ENCODE measurements at regions not wholly inside any gene's neighbourhood (a gene's known extent, or its start where the extent isn't known, plus 50 kb on each side); places are given as distances from the start of the nearest gene placed in this dataset.
"Not testable (repeated sequence)": the region's sequence is repeated elsewhere in the genome, so short reads cannot be mapped to it uniquely, and the experiment has no call there.

DNA sequence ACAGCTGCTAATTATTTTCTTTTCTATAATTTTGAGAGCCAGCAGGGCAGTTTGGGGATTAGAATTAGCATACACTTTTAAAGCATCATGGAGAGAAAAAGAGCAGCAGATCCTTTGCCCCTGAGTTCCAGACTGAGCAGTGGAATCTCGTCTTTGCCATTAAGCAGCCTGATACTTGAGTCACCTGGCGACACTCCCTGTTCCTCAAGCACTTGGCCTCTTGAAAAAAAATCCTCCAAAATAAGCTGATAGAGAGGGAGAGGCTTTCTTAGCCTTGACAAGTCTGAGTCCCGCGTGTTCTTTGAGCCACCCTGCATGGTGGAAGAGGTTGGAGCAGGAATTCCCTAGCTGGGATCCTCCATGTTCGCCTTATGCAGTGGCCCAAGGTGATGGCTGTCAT, 398.3 kb downstream of the IRX2 start:
- Histone ChIP-seq H3K4me1 (ENCODE audit: insufficient read depth, low read length) (no peaks in the 10 kb centered on the region), H3K27me3 (ENCODE audit: control insufficient read depth in 1 of 2, insufficient read depth in 2 of 2, low read length in 2 of 2) (no peaks in the 10 kb centered on the region), H3K9ac (ENCODE audit: low read length) (no peak overlapping the region), H3K36me3 (ENCODE audit: insufficient read depth, low read length) (no peaks in the 10 kb centered on the region), H3K27ac (ENCODE audit: low read depth, low read length) (no peak overlapping the region), H3K9me3 (ENCODE audit: low read length) (no peaks in the 10 kb centered on the region), H3K4me3 (ENCODE audit: low read depth in 1 of 2, low read length in 2 of 2) (no peak overlapping the region)

DNA sequence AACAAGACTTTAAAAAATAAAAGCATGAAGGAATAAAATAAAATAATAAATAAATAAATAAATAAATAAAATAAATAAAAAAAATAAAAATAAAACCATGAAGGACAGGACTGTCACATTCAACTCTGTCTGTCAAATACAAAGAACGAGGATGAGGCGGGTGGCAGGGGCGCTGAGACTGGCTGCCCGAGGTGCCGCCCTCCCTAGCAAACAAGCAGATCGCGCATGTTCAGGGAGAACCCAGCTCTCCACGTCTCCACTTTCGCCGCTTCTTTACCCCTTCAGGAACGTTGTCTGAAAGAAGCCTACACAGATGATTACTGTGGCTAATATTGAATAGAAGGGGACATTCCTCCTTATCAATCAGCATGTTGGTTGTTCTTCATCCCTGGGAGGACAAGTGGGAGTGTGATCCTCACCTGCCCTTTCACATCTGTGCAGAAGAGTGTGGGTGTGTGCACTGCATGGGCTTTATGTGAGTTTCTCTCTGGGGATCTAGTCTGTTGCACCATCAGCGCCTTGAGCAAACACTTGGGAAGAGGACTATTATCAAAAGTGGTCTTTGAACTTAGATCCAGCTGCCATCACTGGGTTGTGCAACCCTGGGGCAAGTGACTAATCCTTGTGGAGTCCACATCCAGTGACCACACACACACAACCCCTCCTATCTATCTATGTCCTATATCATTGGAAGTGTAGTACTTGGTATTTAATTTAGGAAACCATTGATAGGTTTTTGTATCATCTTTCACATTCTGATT, 399.2 kb downstream of the IRX2 start:
- no peaks in the 10 kb centered on the region for H3K36me3 ChIP-seq (ENCODE audit: insufficient read depth, low read length)
- no peaks in the 10 kb centered on the region for H3K4me1 ChIP-seq (ENCODE audit: insufficient read depth, low read length)
- no peak overlapping the region for H3K9ac ChIP-seq (ENCODE audit: low read length)
- no peaks in the 10 kb centered on the region for H3K9me3 ChIP-seq (ENCODE audit: low read length)
- H3K4me3 ChIP-seq (ENCODE audit: low read depth in 1 of 2, low read length in 2 of 2), result no peak overlapping the region
- H3K27ac ChIP-seq (ENCODE audit: low read depth, low read length), result no peak overlapping the region
- H3K27me3 ChIP-seq (ENCODE audit: control insufficient read depth in 1 of 2, insufficient read depth in 2 of 2, low read length in 2 of 2), result no peaks in the 10 kb centered on the region

DNA sequence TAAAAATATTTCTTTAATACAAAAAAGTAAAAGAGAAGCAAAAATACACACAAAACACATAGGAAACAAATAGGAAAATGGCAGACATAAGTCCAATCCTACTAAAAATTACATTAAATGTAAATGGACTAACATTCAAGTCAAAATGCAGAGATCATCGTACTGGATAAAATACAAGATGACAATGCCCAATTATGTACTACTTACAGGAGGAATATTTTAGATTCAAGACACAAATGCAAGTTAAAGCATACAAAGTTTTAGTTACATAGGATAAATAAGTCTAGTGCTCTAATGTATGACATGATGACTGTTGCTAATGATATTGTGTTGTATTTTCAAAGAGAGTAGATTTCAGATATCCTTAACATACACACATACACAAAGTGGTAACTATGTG, 401.7 kb downstream of the IRX2 start:
- not testable (repeated sequence) for H3K9ac ChIP-seq (ENCODE audit: low read length); H3K9me3 ChIP-seq (ENCODE audit: low read length); H3K36me3 ChIP-seq (ENCODE audit: insufficient read depth, low read length); H3K27me3 ChIP-seq (ENCODE audit: control insufficient read depth in 1 of 2, insufficient read depth in 2 of 2, low read length in 2 of 2); H3K4me1 ChIP-seq (ENCODE audit: insufficient read depth, low read length); H3K27ac ChIP-seq (ENCODE audit: low read depth, low read length); H3K4me3 ChIP-seq (ENCODE audit: low read depth in 1 of 2, low read length in 2 of 2)

DNA sequence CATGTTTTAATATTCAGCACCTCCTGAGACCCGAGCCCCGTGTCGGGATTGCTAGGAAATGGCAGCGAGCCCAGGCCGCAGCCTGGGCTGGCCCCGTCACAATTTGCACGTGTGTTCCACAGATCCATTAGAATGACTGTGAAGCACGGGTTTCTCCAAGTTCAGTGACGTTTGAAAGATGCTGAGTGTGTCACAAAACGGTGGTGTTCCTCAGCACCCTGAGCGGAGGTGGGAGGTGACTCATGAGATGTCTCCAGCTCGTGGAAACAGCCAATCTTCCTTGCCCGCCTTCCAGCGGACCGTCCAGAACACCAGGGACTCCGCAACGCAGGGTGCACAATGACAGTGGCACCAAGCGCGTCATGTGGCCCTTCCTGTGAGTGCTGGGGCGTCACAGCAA, 412.8 kb downstream of the IRX2 start:
- Histone ChIP-seq H3K27ac (ENCODE audit: low read depth, low read length) (no peak overlapping the region), H3K4me3 (ENCODE audit: low read depth in 1 of 2, low read length in 2 of 2) (no peak overlapping the region), H3K9ac (ENCODE audit: low read length) (no peak overlapping the region), H3K9me3 (ENCODE audit: low read length) (no peaks in the 10 kb centered on the region), H3K4me1 (ENCODE audit: insufficient read depth, low read length) (no peaks in the 10 kb centered on the region), H3K27me3 (ENCODE audit: control insufficient read depth in 1 of 2, insufficient read depth in 2 of 2, low read length in 2 of 2) (no peaks in the 10 kb centered on the region), H3K36me3 (ENCODE audit: insufficient read depth, low read length) (no peaks in the 10 kb centered on the region)

DNA sequence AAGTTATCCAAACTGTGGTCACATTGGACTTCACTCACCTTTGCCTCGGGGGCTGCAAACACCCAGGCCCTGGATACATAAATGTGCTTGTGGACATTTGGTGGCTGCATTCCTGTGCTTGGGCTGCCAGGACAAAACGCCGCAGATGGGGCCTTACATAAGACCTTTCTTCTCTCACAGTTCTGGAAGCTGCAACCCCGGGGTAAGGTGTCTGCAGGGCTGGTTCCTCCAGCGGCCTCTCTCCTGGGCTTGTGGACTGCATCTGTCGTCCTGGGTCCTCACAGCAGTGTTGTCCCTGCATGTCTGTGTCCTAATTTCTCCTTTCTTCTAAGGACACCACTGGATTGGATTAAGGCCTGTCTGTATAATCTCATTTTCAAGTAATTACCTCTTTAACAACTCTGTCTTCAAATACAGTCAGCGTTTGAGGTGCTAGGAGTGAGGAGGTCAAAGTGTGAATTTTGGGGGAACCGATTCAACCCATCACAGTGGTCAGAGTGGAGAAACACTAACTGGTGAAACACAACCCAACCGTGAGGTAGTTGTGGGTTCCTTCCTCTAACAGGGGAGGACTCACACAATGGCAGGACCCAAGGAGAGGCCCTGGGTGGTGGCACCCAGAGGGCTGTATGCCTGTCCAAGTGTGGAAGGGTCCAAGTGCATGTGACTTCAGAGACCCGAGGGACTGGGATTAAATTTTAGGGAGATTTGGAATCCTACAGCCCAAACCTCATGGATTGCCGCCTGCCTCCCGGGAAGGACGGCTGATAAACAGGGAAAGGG, 415.6 kb downstream of the IRX2 start:
- Histone ChIP-seq H3K9ac (ENCODE audit: low read length) (no peak overlapping the region), H3K9me3 (ENCODE audit: low read length) (no peaks in the 10 kb centered on the region), H3K27ac (ENCODE audit: low read depth, low read length) (no peak overlapping the region), H3K4me1 (ENCODE audit: insufficient read depth, low read length) (no peaks in the 10 kb centered on the region), H3K4me3 (ENCODE audit: low read depth in 1 of 2, low read length in 2 of 2) (no peak overlapping the region), H3K27me3 (ENCODE audit: control insufficient read depth in 1 of 2, insufficient read depth in 2 of 2, low read length in 2 of 2) (no peaks in the 10 kb centered on the region), H3K36me3 (ENCODE audit: insufficient read depth, low read length) (no peaks in the 10 kb centered on the region)

DNA sequence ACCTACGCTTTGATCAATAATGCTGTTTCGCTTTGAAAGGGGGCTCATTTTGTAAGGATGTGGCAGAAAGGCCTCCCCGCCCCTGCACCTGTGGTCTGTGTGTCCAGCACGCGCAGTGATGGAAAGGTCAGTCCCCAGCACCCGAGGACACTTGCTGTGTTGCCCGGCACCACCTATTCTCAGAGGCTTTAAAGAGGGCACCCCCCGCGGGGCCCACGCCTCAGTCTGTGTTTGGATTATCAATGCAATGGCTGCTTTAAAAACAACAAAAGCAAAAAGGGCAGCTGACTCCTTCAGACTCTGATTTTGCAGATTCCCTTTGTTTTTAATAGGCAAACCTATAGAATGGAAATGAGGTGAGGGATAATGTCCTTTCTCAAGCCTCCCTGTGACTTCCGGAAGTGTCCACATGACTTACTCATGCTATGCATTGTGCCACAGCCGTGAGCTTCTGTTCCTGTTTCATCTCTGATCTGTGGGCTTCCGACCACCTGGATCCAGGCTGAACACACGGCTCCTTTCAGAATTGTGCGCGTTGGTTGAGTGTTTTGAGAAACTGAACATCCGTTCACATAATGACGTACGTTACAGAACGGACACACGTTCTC, 416.2 kb downstream of the IRX2 start:
- Histone ChIP-seq H3K27ac (ENCODE audit: low read depth, low read length) (no peak overlapping the region), H3K9ac (ENCODE audit: low read length) (no peak overlapping the region), H3K9me3 (ENCODE audit: low read length) (no peaks in the 10 kb centered on the region), H3K4me1 (ENCODE audit: insufficient read depth, low read length) (no peaks in the 10 kb centered on the region), H3K36me3 (ENCODE audit: insufficient read depth, low read length) (no peaks in the 10 kb centered on the region), H3K27me3 (ENCODE audit: control insufficient read depth in 1 of 2, insufficient read depth in 2 of 2, low read length in 2 of 2) (no peaks in the 10 kb centered on the region), H3K4me3 (ENCODE audit: low read depth in 1 of 2, low read length in 2 of 2) (no peak overlapping the region)

DNA sequence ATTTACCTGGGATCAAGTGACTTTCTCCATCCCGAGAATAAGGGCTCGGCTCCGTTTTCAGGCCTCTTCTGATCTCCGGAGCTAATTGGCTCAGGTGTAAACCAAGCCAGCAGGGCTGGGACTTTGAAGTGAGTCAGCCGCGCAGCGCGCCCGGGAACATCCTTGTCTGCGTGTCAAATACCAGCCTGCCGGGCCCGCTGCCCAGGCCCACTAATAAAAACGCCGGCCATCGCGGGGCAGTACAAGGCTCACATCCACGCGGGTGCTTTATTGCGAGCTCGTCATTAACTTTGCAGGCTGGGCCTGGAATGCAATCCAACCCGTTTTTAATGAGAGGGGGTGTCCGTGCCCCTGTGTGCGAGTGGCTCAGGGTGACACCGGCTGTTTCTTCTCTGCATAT, 416.8 kb downstream of the IRX2 start:
- no peaks in the 10 kb centered on the region for H3K27me3 ChIP-seq (ENCODE audit: control insufficient read depth in 1 of 2, insufficient read depth in 2 of 2, low read length in 2 of 2)
- H3K9me3 ChIP-seq (ENCODE audit: low read length), result no peaks in the 10 kb centered on the region
- H3K9ac ChIP-seq (ENCODE audit: low read length), result no peak overlapping the region
- H3K4me1 ChIP-seq (ENCODE audit: insufficient read depth, low read length), result no peaks in the 10 kb centered on the region
- no peaks in the 10 kb centered on the region for H3K36me3 ChIP-seq (ENCODE audit: insufficient read depth, low read length)
- no peak overlapping the region for H3K4me3 ChIP-seq (ENCODE audit: low read depth in 1 of 2, low read length in 2 of 2)
- H3K27ac ChIP-seq (ENCODE audit: low read depth, low read length), result no peak overlapping the region

DNA sequence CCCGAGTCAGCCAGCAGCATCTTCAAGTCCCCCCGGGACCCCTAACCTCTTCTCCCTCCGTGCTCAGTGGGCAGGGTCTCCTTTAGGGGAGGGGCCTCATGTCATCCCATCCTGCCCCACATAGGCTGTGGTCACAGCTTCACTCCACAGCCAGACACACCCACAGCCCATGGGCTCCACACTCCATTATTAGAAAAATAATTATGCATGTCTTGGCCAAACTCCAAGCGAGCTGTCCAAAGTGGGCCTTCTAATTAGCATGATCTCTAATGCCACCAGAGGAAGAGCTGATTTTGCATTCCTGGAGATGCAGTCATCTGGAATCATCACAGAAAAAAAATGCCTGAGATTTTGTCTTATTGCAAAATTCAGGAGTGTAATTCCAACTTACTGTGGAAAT, 418.2 kb downstream of the IRX2 start:
- H3K9ac ChIP-seq (ENCODE audit: low read length), result no peak overlapping the region
- H3K9me3 ChIP-seq (ENCODE audit: low read length), result no peaks in the 10 kb centered on the region
- H3K4me1 ChIP-seq (ENCODE audit: insufficient read depth, low read length), result no peaks in the 10 kb centered on the region
- H3K27me3 ChIP-seq (ENCODE audit: control insufficient read depth in 1 of 2, insufficient read depth in 2 of 2, low read length in 2 of 2), result no peaks in the 10 kb centered on the region
- H3K4me3 ChIP-seq (ENCODE audit: low read depth in 1 of 2, low read length in 2 of 2), result no peak overlapping the region
- H3K36me3 ChIP-seq (ENCODE audit: insufficient read depth, low read length), result no peaks in the 10 kb centered on the region
- no peak overlapping the region for H3K27ac ChIP-seq (ENCODE audit: low read depth, low read length)

DNA sequence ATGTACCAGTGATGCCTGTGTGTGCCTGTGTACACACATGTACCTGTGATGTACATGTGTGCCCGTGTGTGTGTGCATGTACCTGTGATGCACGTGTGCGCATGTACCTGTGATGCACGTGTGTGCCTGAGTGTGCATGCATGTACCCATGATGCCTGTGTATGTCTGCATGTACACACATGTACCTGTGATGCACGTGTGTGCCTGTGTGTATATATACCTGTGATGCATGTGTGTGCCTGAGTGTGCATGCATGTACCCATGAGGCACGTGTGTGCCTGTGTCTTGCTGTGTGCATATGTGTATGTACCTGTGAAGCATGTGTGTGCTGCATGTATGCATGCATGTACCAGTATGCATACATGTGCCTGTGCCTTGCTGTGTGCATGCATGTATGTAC, 419.0 kb downstream of the IRX2 start:
- Histone ChIP-seq H3K9me3 (ENCODE audit: low read length) (no peaks in the 10 kb centered on the region), H3K36me3 (ENCODE audit: insufficient read depth, low read length) (no peaks in the 10 kb centered on the region), H3K27me3 (ENCODE audit: control insufficient read depth in 1 of 2, insufficient read depth in 2 of 2, low read length in 2 of 2) (no peaks in the 10 kb centered on the region), H3K4me1 (ENCODE audit: insufficient read depth, low read length) (no peaks in the 10 kb centered on the region), H3K9ac (ENCODE audit: low read length) (no peak overlapping the region), H3K27ac (ENCODE audit: low read depth, low read length) (no peak overlapping the region), H3K4me3 (ENCODE audit: low read depth in 1 of 2, low read length in 2 of 2) (no peak overlapping the region)

DNA sequence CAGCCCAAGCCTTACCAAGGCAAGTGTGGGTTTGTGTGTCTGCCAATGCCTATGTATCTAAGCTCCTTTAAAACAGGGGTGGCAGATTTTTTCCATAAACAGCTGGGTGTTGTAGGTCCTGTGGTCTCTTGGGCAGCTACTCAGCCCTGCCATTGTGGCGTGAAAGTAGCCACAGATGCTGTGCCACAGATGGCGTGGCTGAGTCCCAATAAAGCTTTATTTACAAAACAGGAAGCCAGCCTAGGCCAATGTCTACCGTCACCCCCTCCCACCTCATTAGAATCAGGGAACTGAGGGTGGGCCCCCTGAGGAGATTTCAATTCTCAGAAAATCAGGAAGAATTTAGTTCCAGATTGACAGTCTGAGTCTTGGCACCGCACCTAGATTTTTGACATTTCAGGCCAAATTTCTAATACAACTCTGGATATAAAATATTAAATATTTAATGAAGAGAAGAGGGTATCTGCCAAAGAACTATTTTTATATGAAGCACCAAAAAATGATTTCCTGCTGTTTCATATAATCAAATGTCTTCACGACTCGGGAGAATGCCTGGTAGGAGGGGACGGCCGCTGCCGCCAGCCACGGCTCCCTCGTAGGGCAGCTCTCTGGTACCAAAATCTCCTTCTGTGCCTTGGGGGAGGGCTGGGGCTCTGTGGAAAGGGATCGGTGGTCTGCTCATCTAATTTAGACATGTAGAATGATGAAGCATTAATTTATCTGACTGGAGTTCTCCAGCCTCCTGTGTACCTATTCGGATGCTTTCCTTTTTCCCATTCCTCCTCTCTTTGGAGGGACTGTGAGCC, 420.9 kb downstream of the IRX2 start:
- H3K27me3 ChIP-seq (ENCODE audit: control insufficient read depth in 1 of 2, insufficient read depth in 2 of 2, low read length in 2 of 2), result no peaks in the 10 kb centered on the region
- H3K27ac ChIP-seq (ENCODE audit: low read depth, low read length), result no peak overlapping the region
- H3K4me3 ChIP-seq (ENCODE audit: low read depth in 1 of 2, low read length in 2 of 2), result no peak overlapping the region
- H3K4me1 ChIP-seq (ENCODE audit: insufficient read depth, low read length), result no peaks in the 10 kb centered on the region
- H3K9me3 ChIP-seq (ENCODE audit: low read length), result no peaks in the 10 kb centered on the region
- H3K9ac ChIP-seq (ENCODE audit: low read length), result no peak overlapping the region
- H3K36me3 ChIP-seq (ENCODE audit: insufficient read depth, low read length), result no peaks in the 10 kb centered on the region

DNA sequence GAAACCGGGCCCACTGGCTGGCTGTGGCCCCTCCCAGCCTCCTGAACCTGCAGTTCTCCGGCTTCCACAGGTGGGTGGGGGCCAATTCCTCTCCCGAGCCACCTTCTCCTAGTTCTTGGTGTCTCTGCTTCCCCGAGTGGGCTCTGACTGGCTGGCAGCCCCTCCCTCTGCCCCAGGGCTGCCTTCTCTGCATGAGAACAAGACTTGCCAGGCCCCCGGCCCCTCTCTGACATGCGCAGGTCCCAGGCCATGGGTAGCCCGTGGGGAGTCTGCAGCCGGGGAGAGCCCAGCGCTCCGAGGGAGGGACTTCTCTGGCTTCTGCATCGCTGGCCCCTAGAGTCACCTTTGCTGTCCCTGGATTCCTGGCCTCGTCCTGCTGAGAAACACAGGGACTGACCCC, 421.7 kb downstream of the IRX2 start:
- no peaks in the 10 kb centered on the region for H3K9me3 ChIP-seq (ENCODE audit: low read length)
- no peaks in the 10 kb centered on the region for H3K36me3 ChIP-seq (ENCODE audit: insufficient read depth, low read length)
- H3K4me3 ChIP-seq (ENCODE audit: low read depth in 1 of 2, low read length in 2 of 2), result no peak overlapping the region
- no peak overlapping the region for H3K9ac ChIP-seq (ENCODE audit: low read length)
- H3K27me3 ChIP-seq (ENCODE audit: control insufficient read depth in 1 of 2, insufficient read depth in 2 of 2, low read length in 2 of 2), result no peaks in the 10 kb centered on the region
- H3K4me1 ChIP-seq (ENCODE audit: insufficient read depth, low read length), result no peaks in the 10 kb centered on the region
- no peak overlapping the region for H3K27ac ChIP-seq (ENCODE audit: low read depth, low read length)
